Fibroblast of pulmonary artery (primary cell): ENCODE measurements at regions not wholly inside any gene's neighbourhood (a gene's known extent, or its start where the extent isn't known, plus 50 kb on each side); places are given as distances from the start of the nearest gene placed in this dataset.

Experiments used
- DNase-seq: peaks from one replicate; pipeline ENCODE4 v3.0.0-alpha.2; 2010; ENCODE audit warnings: low read depth
- H3K4me3 ChIP-seq: replicated peaks from 2 replicates; pipeline ENCODE4 v1.5.1; 2011; ENCODE audit warnings: low read depth, mild to moderate bottlenecking, control low read depth, low read length, moderate library complexity
- TF ChIP-seq, protein P1 (sequence below): IDR thresholded peaks from 2 replicates; pipeline ENCODE4 v1.5.1; 2011; ENCODE audit warnings: mild to moderate bottlenecking, control low read depth, low read length, inconsistent platforms; ENCODE audit errors: missing control alignments

DNA sequence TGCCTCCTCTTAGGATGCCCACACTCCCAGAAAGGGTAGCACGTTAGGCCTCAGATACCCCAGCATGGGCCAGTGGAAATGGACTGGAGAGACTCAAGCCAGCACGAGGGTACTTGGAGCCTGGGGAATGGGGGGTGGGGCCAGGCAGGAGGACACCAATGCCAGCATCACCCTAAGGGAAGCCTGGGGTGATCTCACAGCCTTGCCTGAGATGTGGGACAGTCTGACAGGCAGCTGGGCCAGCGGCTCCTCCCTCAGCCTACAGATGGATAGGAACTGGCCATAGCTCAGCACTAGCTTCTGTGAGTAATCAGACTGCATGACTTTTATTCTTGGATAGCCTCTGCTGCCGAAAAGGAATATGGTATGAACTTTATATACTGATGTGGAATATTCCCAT, 59.6 kb upstream of the MRPS22 start:
- no peak for DNase-seq
- no peak overlapping the region for H3K4me3 ChIP-seq
- TF ChIP-seq, protein P1, sequence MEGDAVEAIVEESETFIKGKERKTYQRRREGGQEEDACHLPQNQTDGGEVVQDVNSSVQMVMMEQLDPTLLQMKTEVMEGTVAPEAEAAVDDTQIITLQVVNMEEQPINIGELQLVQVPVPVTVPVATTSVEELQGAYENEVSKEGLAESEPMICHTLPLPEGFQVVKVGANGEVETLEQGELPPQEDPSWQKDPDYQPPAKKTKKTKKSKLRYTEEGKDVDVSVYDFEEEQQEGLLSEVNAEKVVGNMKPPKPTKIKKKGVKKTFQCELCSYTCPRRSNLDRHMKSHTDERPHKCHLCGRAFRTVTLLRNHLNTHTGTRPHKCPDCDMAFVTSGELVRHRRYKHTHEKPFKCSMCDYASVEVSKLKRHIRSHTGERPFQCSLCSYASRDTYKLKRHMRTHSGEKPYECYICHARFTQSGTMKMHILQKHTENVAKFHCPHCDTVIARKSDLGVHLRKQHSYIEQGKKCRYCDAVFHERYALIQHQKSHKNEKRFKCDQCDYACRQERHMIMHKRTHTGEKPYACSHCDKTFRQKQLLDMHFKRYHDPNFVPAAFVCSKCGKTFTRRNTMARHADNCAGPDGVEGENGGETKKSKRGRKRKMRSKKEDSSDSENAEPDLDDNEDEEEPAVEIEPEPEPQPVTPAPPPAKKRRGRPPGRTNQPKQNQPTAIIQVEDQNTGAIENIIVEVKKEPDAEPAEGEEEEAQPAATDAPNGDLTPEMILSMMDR, result no peak

DNA sequence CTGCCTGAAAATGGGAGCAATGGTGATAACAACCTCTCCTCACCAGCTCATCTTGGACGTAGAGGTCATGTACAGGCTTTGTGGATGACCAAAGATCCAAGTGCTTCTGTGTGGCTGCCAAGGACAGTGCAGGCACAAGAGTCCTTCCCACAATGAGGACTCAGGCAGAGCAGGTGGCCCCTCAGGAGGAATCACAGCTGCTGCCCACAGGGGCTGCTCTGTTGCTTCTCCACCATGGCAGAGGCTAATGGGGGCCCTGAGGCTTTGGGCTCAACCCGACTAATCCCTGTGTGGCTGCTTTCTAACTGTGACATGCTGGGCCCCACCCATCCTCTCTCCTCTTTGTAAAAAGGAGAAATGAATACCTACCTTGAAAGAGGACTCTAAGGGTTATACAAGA, 58.1 kb upstream of the MRPS22 start:
- H3K4me3 ChIP-seq, result no peak overlapping the region
- TF ChIP-seq, protein P1, result no peak
- DNase-seq, result no peak

DNA sequence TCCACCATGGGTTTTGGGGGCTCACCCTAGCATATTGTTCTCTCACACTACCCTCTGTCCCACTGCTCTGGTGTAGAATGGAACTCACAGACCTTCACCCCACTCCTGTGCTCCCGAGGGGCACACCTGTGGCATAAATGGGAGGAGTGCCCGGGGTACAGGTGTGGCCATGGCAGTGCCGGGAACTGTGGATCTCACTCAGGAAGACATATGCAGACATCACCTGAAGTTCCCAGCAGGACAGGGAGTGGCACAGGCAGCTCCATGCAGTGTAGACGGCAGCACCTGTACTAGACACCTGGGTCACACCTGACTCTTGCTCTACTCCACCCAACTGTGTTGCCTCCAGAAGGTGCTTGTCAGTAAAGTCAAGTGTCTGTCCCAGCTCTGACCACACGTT, 57.6 kb upstream of the MRPS22 start:
- TF ChIP-seq, protein P1, result no peak
- no peak overlapping the region for H3K4me3 ChIP-seq
- no peak for DNase-seq

DNA sequence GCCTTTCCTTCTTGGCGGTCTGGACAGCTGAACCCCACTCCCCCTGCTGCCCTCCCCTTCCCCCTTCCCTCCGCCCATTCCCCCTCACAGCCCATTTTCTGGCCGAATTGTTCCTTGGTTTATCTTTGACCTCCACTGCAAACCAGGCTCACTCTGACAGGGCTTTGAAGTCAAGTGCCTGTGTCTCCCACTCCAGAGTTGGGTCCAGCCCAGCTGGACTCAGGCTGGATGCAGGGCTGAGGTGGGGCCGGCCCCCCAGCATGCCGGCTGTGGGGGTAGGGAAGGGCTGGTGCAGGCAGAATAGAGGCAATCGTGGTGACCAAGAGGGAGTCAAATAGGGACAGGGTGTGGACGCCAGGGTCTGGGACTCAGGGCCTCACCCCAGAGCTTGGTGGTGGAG, 57.0 kb upstream of the MRPS22 start:
- no peak overlapping the region for H3K4me3 ChIP-seq
- no peak for DNase-seq
- TF ChIP-seq, protein P1, result no peak

DNA sequence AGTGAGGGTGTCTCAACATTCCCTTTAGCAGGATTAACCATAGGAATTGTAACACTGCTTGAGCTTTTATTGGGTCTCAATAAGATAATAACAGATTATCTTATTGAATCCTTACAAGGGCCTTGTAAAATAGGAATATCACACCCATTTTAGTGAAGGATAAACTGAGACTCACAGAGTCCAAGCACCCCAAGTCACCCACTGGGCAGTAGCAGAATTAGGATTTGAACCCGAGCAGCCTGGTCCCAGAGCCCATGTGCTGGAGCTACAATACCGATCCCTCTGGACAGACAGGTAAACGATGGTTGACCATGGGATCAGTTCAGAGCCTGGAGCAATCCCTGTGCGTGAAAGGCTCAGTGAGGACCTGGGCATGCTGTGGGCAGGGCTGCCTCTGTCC, 56.3 kb upstream of the MRPS22 start:
- TF ChIP-seq, protein P1, result no peak
- DNase-seq, result no peak
- no peak overlapping the region for H3K4me3 ChIP-seq

DNA sequence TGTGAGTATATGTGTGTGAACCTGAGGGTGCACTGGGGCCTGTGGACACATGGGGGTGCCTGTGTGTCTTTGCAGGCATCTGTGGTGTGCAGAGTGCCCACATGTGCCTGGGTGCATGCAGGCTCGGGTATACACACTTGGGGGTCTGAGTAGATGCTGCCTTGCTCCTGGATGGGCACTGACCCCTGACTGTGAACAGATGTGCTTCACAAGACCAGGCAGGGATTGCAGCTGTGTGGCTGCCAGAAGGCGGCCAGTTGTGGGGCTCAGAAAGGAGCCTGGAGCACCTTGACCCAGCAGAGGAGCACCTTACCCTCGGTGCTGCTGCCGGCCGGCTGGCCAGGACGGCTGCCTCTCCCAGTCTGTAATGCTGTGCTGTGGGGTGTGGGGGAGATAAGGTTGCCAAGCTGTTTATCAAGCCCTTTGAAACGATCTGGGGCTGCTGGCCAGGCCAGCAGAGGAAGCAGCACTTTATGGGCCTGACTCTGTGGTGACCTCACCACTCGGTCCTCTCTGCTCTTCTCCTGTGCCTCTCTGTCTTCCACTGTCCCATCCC, 55.5 kb upstream of the MRPS22 start:
- DNase-seq, result no peak

More for the DNA sequence above, 55.5 kb upstream of the MRPS22 start:
- TF ChIP-seq, protein P1, result no peak
- H3K4me3 ChIP-seq, result no peak overlapping the region
